ENCODE measurements at regions not wholly inside any gene's neighbourhood (a gene's known extent, or its start where the extent isn't known, plus 50 kb on each side); places are given as distances from the start of the nearest gene placed in this dataset.

DNA sequence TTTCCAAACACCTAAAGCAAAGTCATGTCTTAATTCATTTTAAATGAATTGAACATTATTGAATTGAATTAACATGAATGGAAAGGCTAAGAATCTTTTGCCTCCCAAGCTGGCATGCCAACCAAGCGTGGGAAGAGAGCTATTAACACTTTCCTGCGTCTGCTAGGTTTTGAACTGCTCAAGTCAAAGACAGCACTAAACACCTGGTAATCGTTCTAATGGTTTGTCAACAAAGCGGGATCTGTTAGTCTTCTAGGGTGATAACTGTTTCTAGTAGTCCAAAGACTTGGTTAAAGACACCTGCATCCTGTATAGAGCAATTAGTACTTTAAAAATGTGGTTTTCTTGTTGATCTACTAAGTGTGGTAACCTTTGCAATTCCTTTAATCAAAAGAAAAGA, 164.2 kb upstream of the HMGA2 start:
- TF ChIP-seq RAD21 (IDR thresholded peaks at IDR 0.05; ENCODE audit: low read depth) (no peak), EP300 (IDR thresholded peaks at IDR 0.05; ENCODE audit: borderline replicate concordance) (no peak), CEBPB (IDR thresholded peaks at IDR 0.05) (no peak), TAF1 (IDR thresholded peaks at IDR 0.05; ENCODE audit: low read depth) (no peak), FOXM1 (IDR thresholded peaks at IDR 0.05; ENCODE audit: borderline replicate concordance, low read depth) (no peak), EGR1 (IDR thresholded peaks at IDR 0.05) (no peak), CREB1 (IDR thresholded peaks at IDR 0.05; ENCODE audit: low read depth) (no peak), NFIC (IDR thresholded peaks at IDR 0.05) (no peak), YY1 (IDR thresholded peaks at IDR 0.05; ENCODE audit: low read depth) (no peak), TCF12 (IDR thresholded peaks at IDR 0.05; ENCODE audit: low read depth) (no peak), TEAD4 (IDR thresholded peaks at IDR 0.05) (no peak), ZBTB7A (IDR thresholded peaks at IDR 0.05; ENCODE audit: low read depth) (no peak)
- TF ChIP-seq, protein P1, sequence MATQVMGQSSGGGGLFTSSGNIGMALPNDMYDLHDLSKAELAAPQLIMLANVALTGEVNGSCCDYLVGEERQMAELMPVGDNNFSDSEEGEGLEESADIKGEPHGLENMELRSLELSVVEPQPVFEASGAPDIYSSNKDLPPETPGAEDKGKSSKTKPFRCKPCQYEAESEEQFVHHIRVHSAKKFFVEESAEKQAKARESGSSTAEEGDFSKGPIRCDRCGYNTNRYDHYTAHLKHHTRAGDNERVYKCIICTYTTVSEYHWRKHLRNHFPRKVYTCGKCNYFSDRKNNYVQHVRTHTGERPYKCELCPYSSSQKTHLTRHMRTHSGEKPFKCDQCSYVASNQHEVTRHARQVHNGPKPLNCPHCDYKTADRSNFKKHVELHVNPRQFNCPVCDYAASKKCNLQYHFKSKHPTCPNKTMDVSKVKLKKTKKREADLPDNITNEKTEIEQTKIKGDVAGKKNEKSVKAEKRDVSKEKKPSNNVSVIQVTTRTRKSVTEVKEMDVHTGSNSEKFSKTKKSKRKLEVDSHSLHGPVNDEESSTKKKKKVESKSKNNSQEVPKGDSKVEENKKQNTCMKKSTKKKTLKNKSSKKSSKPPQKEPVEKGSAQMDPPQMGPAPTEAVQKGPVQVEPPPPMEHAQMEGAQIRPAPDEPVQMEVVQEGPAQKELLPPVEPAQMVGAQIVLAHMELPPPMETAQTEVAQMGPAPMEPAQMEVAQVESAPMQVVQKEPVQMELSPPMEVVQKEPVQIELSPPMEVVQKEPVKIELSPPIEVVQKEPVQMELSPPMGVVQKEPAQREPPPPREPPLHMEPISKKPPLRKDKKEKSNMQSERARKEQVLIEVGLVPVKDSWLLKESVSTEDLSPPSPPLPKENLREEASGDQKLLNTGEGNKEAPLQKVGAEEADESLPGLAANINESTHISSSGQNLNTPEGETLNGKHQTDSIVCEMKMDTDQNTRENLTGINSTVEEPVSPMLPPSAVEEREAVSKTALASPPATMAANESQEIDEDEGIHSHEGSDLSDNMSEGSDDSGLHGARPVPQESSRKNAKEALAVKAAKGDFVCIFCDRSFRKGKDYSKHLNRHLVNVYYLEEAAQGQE (IDR thresholded peaks at IDR 0.05; ENCODE audit: low read depth), result no peak
- TF ChIP-seq, protein P2, sequence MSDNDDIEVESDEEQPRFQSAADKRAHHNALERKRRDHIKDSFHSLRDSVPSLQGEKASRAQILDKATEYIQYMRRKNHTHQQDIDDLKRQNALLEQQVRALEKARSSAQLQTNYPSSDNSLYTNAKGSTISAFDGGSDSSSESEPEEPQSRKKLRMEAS (IDR thresholded peaks at IDR 0.05), result no peak

Measured in Ishikawa (cell line).